GM10266 (cell line): ENCODE measurements at regions not wholly inside any gene's neighbourhood (a gene's known extent, or its start where the extent isn't known, plus 50 kb on each side); places are given as distances from the start of the nearest gene placed in this dataset.

ENCODE experiments used
- DNase-seq: peaks from one replicate; pipeline ENCODE4 v3.0.0; 2012; ENCODE audit errors: extremely low spot score
- CTCF ChIP-seq: IDR thresholded peaks from 2 replicates; pipeline ENCODE4 v1.5.1; 2012; ENCODE audit warnings: mild to moderate bottlenecking, low read depth; ENCODE audit not compliant: control insufficient read depth, insufficient read depth; ENCODE audit errors: missing control alignments

GRCh38 chr14:98366429-98366828 is 905.6 kb downstream of the BCL11B start:
- TF ChIP-seq CTCF = no peak
- DNase-seq = no peak

GRCh38 chr14:98368221-98368620 is 903.8 kb downstream of the BCL11B start:
- TF ChIP-seq CTCF = no peak
- DNase-seq = no peak

GRCh38 chr14:98368916-98369315 is 903.1 kb downstream of the BCL11B start:
- no peak for TF ChIP-seq CTCF
- no peak for DNase-seq

- no peak for TF ChIP-seq CTCF
- no peak for DNase-seq
Observed at GRCh38 chr14:98369344-98369743, 902.7 kb downstream of the BCL11B start.

DNA sequence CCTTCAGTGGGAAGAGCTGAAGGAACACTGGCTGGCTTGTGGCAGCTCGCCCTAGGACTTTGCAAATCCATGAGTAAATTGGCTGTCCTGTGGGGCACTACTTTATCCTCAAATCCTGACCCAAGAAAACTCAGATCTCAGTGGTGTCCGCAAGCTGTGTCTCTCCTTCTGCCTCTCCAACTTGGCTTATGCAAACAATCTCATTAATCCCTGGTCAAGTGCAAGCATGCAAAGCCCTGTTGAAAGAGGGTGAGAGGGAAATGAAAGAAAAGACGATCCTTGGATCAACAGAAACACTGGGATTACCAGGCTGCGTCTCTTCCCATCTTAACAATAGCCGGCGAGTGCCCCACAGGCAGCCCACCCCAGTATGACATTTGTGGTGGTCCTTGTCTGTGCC is 901.6 kb downstream of the BCL11B start:
- no peak for DNase-seq
- no peak for TF ChIP-seq CTCF

GRCh38 chr14:98371141-98371540 is 900.9 kb downstream of the BCL11B start:
- no peak for TF ChIP-seq CTCF
- DNase-seq = no peak

DNA sequence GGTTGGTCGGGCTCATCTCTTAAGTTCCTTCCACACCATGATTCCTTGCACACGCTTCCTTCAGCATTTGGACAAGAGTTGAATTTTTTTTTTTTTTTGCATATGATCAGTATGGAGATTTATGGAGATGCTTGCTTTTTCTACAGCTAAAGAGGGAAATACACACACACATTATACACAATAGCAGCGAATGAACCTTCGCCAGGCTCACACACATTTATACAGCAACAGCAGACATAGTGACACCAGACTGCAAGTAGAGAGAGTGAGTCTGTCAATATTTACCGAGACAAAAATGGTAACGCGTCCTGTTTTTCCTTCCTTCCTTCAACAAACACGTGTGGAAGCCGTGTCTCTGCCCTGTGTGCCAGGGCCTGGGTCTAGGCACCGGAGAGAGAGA is 897.9 kb downstream of the BCL11B start:
- no peak for DNase-seq
- TF ChIP-seq CTCF = no peak
